Activated gamma-delta T cell treated with anti-CD3 and anti-CD28 coated beads, Interleukin-2, amount 50 U/mL, for 16 hours (primary cell): ENCODE measurements at regions not wholly inside any gene's neighbourhood (a gene's known extent, or its start where the extent isn't known, plus 50 kb on each side); places are given as distances from the start of the nearest gene placed in this dataset.

Experiments
- DNase-seq: peaks from one replicate; pipeline ENCODE4 v3.0.0-alpha.2; 2020; ENCODE audit warnings: low read depth

- no peak for DNase-seq
Observed at GRCh38 chr14:58697930-58698642, 60.3 kb downstream of the DACT1 start.

- no peak for DNase-seq
Observed at GRCh38 chr14:58699681-58700205, 62.0 kb downstream of the DACT1 start.

- DNase-seq, result no peak
Observed at GRCh38 chr14:58701156-58701555, 63.4 kb downstream of the DACT1 start.

- no peak for DNase-seq
Observed at GRCh38 chr14:58701604-58702003, 63.8 kb downstream of the DACT1 start.

GRCh38 chr14:58702441-58703160, 64.8 kb downstream of the DACT1 start:
- no peak for DNase-seq

GRCh38 chr14:58703161-58703506, 65.4 kb downstream of the DACT1 start:
- no peak for DNase-seq

- no peak for DNase-seq
Observed at GRCh38 chr14:58705066-58705465, 67.3 kb downstream of the DACT1 start.

GRCh38 chr14:58707949-58708348, 70.2 kb downstream of the DACT1 start:
- DNase-seq, result no peak

GRCh38 chr14:58709949-58710348, 72.2 kb downstream of the DACT1 start:
- no peak for DNase-seq

GRCh38 chr14:58711382-58711781, 73.6 kb downstream of the DACT1 start:
- no peak for DNase-seq

- DNase-seq, result no peak
Observed at GRCh38 chr14:58712357-58712756, 74.6 kb downstream of the DACT1 start.

GRCh38 chr14:58713677-58714076, 75.9 kb downstream of the DACT1 start:
- DNase-seq, result no peak

GRCh38 chr14:58716706-58717105, 78.9 kb downstream of the DACT1 start:
- no peak for DNase-seq

GRCh38 chr14:58717211-58717610, 79.4 kb downstream of the DACT1 start:
- no peak for DNase-seq

GRCh38 chr14:58717813-58718212, 80.1 kb downstream of the DACT1 start:
- DNase-seq, result no peak

GRCh38 chr14:58718226-58719205, 80.8 kb downstream of the DACT1 start:
- no peak for DNase-seq

- no peak for DNase-seq
Observed at GRCh38 chr14:58721723-58722122, 84.0 kb downstream of the DACT1 start.

GRCh38 chr14:58722441-58722840, 84.7 kb downstream of the DACT1 start:
- no peak for DNase-seq

- DNase-seq, result no peak
Observed at GRCh38 chr14:58724206-58724605, 86.4 kb downstream of the DACT1 start.

- no peak for DNase-seq
Observed at GRCh38 chr14:58724702-58725101, 86.9 kb downstream of the DACT1 start.

GRCh38 chr14:58725226-58725625, 87.5 kb downstream of the DACT1 start:
- DNase-seq, result no peak

- DNase-seq, result no peak
Observed at GRCh38 chr14:58725871-58726270, 88.1 kb downstream of the DACT1 start.
